ENCODE measurements at regions not wholly inside any gene's neighbourhood (a gene's known extent, or its start where the extent isn't known, plus 50 kb on each side); places are given as distances from the start of the nearest gene placed in this dataset.

GRCh38 chr13:76471486-76471885 is 414.7 kb downstream of the KCTD12 start:
- ChIA-PET POLR2A (no interaction called here), CTCF (no interaction called here)
- TF ChIP-seq REST (IDR thresholded peaks at IDR 0.05; ENCODE audit: insufficient read depth in 1 of 2, low read depth in 2 of 2, low read length in 1 of 2) (no peak), CTCF (IDR thresholded peaks at IDR 0.05) (no peak), SIN3A (IDR thresholded peaks at IDR 0.05; ENCODE audit: borderline replicate concordance, insufficient read depth, low read depth, low read length) (no peak), TCF7L2 (IDR thresholded peaks at IDR 0.05; ENCODE audit: low read depth, low read length) (no peak), POLR2AphosphoS5 (IDR thresholded peaks at IDR 0.05; ENCODE audit: low read depth, low read length) (no peak)
- no peaks in the 10 kb centered on the region for H3K4me1 ChIP-seq (ENCODE audit: control insufficient read depth, insufficient read depth, low read length)
- no TSS peak for BruUV-seq (replicated peaks)
- intact Hi-C loops (cut with micrococcal nuclease; ENCODE audit: unreplicated experiment) = loop anchor here (5.0 kb wide), 1 partner anchor 774 kb away; no protein-coding TSS in a partner anchor
- no peak overlapping the region for H3K4me3 ChIP-seq (ENCODE audit: low read depth in 2 of 2, low read length in 2 of 2)
- no peak overlapping the region for H3K27ac ChIP-seq (ENCODE audit: low read length)
- no peak for ATAC-seq
- DNase-seq (ENCODE audit: low read depth, low spot score) = no peak
- H3K27me3 ChIP-seq (ENCODE audit: control insufficient read depth, insufficient read depth, low read length) = no peaks in the 10 kb centered on the region; the same call in 1 of the 2 replicates
- in situ Hi-C loops (cut with HindIII; ENCODE audit: low pct_unique_long_range_greater_than_20kb, low sequenced_read_pairs) = no loop called here
- no peaks in the 10 kb centered on the region for H3K36me3 ChIP-seq (ENCODE audit: control insufficient read depth, insufficient read depth, low read length)
- H3K9me3 ChIP-seq (ENCODE audit: control insufficient read depth, insufficient read depth, low read depth, low read length) = no peaks in the 10 kb centered on the region

- no peaks in the 10 kb centered on the region for H3K36me3 ChIP-seq (ENCODE audit: control insufficient read depth, insufficient read depth, low read length)
- ChIA-PET CTCF (no interaction called here), POLR2A (no interaction called here)
- H3K27ac ChIP-seq (ENCODE audit: low read length) = no peak overlapping the region
- no peak for TF ChIP-seq TCF7L2 (IDR thresholded peaks at IDR 0.05; ENCODE audit: low read depth, low read length)
- no peak for TF ChIP-seq SIN3A (IDR thresholded peaks at IDR 0.05; ENCODE audit: borderline replicate concordance, insufficient read depth, low read depth, low read length)
- no peak for TF ChIP-seq REST (IDR thresholded peaks at IDR 0.05; ENCODE audit: insufficient read depth in 1 of 2, low read depth in 2 of 2, low read length in 1 of 2)
- TF ChIP-seq POLR2AphosphoS5 (IDR thresholded peaks at IDR 0.05; ENCODE audit: low read depth, low read length) = no peak
- no peak for TF ChIP-seq CTCF (IDR thresholded peaks at IDR 0.05)
- no peaks in the 10 kb centered on the region for H3K9me3 ChIP-seq (ENCODE audit: control insufficient read depth, insufficient read depth, low read depth, low read length)
- ATAC-seq (no peak), DNase-seq (ENCODE audit: low read depth, low spot score) (no peak)
- H3K4me3 ChIP-seq (ENCODE audit: low read depth in 2 of 2, low read length in 2 of 2) = no peak overlapping the region
- no peaks in the 10 kb centered on the region; the same call in 1 of the 2 replicates for H3K27me3 ChIP-seq (ENCODE audit: control insufficient read depth, insufficient read depth, low read length)
- in situ Hi-C loops (cut with HindIII; ENCODE audit: low pct_unique_long_range_greater_than_20kb, low sequenced_read_pairs) = no loop called here
- no peaks in the 10 kb centered on the region for H3K4me1 ChIP-seq (ENCODE audit: control insufficient read depth, insufficient read depth, low read length)
- intact Hi-C loops (cut with micrococcal nuclease; ENCODE audit: unreplicated experiment) = loop anchor here (5.0 kb wide), 1 partner anchor 774 kb away; no protein-coding TSS in a partner anchor
- no TSS peak for BruUV-seq (replicated peaks)
Measured at GRCh38 chr13:76470991-76471390, 415.2 kb downstream of the KCTD12 start.

All from Panc1 (cell line).